ENCODE measurements at regions not wholly inside any gene's neighbourhood (a gene's known extent, or its start where the extent isn't known, plus 50 kb on each side); places are given as distances from the start of the nearest gene placed in this dataset.
"Not testable (repeated sequence)": the region's sequence is repeated elsewhere in the genome, so short reads cannot be mapped to it uniquely, and the experiment has no call there.

- 92% methylated on average over 2 of the region's 15 CpGs for WGBS (ENCODE audit: insufficient coverage)
- H3K4me1 Mint-ChIP-seq = no peaks in the 10 kb centered on the region
- DNase-seq (peak in 1 of 35 experiments; percentile 18), ATAC-seq (replicated peaks in 1 of 4) (no peak)
- Histone ChIP-seq H3K4me3 (ENCODE audit: control insufficient read depth in 1 of 2, extremely low read depth in 1 of 2, low read length in 1 of 2) (no peak overlapping the region), H3K36me3 (ENCODE audit: control insufficient read depth in 2 of 2, extremely low read depth in 1 of 2, insufficient read depth in 1 of 2, low read length in 1 of 2) (no peaks in the 10 kb centered on the region), H3K9me3 (no peaks in the 10 kb centered on the region), H3K27me3 (replicated peaks in 1 of 2; ENCODE audit: control insufficient read depth in 2 of 2, extremely low read depth in 1 of 2, insufficient read depth in 2 of 2, low read length in 1 of 2) (peaks cover 0 to 7% of the 10 kb centered on the region in 2 experiments), H3K4me1 (ENCODE audit: control insufficient read depth in 1 of 2, extremely low read depth in 1 of 2, insufficient read depth in 2 of 2, low read length in 2 of 2) (no peaks in the 10 kb centered on the region), H3K27ac (ENCODE audit: low read length) (no peak overlapping the region)
- ChIA-PET POLR2A (no interaction called here), CTCF (no interaction called here)
- H3K27ac Mint-ChIP-seq = no peak overlapping the region
- H3K27me3 Mint-ChIP-seq = no peaks in the 10 kb centered on the region
- no peak overlapping the region for H3K4me3 Mint-ChIP-seq
- no peaks in the 10 kb centered on the region for H3K36me3 Mint-ChIP-seq
- no peaks in the 10 kb centered on the region for H3K9me3 Mint-ChIP-seq
Measured at GRCh38 chr2:111671426-111672150, 212.4 kb downstream of the ANAPC1 start.

DNA sequence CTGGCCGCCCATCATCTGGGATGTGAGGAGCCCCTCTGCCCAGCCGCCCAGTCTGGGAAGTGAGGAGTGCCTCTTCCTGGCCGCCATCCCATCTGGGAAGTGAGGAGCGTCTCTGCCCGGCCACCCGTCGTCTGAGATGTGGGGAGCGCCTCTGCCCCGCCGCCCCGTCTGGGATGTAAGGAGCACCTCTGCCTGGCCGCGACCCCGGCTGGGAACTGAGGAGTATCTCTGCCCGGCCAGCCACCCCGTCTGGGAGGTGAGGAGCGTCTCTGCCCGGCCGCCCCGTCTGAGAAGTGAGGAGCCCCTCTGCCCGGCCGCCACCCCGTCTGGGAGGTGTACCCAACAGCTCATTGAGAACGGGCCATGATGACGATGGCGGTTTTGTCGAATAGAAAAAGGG is 211.4 kb downstream of the ANAPC1 start:
- H3K4me3 ChIP-seq (ENCODE audit: control insufficient read depth in 1 of 2, extremely low read depth in 1 of 2, low read length in 1 of 2); ATAC-seq (replicated peaks in 1 of 4); H3K4me1 Mint-ChIP-seq; H3K4me3 Mint-ChIP-seq; DNase-seq; H3K36me3 ChIP-seq (ENCODE audit: control insufficient read depth in 2 of 2, extremely low read depth in 1 of 2, insufficient read depth in 1 of 2, low read length in 1 of 2); H3K9me3 ChIP-seq; H3K27ac ChIP-seq (ENCODE audit: low read length); H3K27me3 ChIP-seq (replicated peaks in 1 of 2; ENCODE audit: control insufficient read depth in 2 of 2, extremely low read depth in 1 of 2, insufficient read depth in 2 of 2, low read length in 1 of 2); H3K27ac Mint-ChIP-seq; CTCF ChIA-PET; H3K4me1 ChIP-seq (ENCODE audit: control insufficient read depth in 1 of 2, extremely low read depth in 1 of 2, insufficient read depth in 2 of 2, low read length in 2 of 2); POLR2A ChIA-PET; H3K27me3 Mint-ChIP-seq; H3K36me3 Mint-ChIP-seq; H3K9me3 Mint-ChIP-seq: not testable (repeated sequence)
- WGBS (ENCODE audit: insufficient coverage) = 95% methylated on average over 4 of the region's 27 CpGs

GRCh38 chr2:111673526-111673925 is 210.5 kb downstream of the ANAPC1 start:
- CTCF ChIA-PET = no interaction called here
- H3K4me1 Mint-ChIP-seq = peaks cover 0 to under 1% (median 0%) of the 10 kb centered on the region in 3 donors
- H3K9me3 Mint-ChIP-seq = no peaks in the 10 kb centered on the region
- no peak overlapping the region for H3K4me3 Mint-ChIP-seq
- no peak overlapping the region for H3K27ac Mint-ChIP-seq
- WGBS (ENCODE audit: insufficient coverage) = no CpG with 5 or more reads among the region's 4 CpGs
- Histone ChIP-seq H3K36me3 (ENCODE audit: control insufficient read depth in 2 of 2, extremely low read depth in 1 of 2, insufficient read depth in 1 of 2, low read length in 1 of 2) (no peaks in the 10 kb centered on the region), H3K4me1 (ENCODE audit: control insufficient read depth in 1 of 2, extremely low read depth in 1 of 2, insufficient read depth in 2 of 2, low read length in 2 of 2) (no peaks in the 10 kb centered on the region), H3K9me3 (no peaks in the 10 kb centered on the region), H3K27me3 (replicated peaks in 1 of 2; ENCODE audit: control insufficient read depth in 2 of 2, extremely low read depth in 1 of 2, insufficient read depth in 2 of 2, low read length in 1 of 2) (peaks cover 0 to 10% of the 10 kb centered on the region in 2 experiments), H3K4me3 (ENCODE audit: control insufficient read depth in 1 of 2, extremely low read depth in 1 of 2, low read length in 1 of 2) (no peak overlapping the region), H3K27ac (ENCODE audit: low read length) (no peak overlapping the region)
- DNase-seq (no peak), ATAC-seq (replicated peaks in 1 of 4) (no peak)
- no peaks in the 10 kb centered on the region for H3K36me3 Mint-ChIP-seq
- H3K27me3 Mint-ChIP-seq = no peaks in the 10 kb centered on the region
- POLR2A ChIA-PET = no interaction called here

DNA sequence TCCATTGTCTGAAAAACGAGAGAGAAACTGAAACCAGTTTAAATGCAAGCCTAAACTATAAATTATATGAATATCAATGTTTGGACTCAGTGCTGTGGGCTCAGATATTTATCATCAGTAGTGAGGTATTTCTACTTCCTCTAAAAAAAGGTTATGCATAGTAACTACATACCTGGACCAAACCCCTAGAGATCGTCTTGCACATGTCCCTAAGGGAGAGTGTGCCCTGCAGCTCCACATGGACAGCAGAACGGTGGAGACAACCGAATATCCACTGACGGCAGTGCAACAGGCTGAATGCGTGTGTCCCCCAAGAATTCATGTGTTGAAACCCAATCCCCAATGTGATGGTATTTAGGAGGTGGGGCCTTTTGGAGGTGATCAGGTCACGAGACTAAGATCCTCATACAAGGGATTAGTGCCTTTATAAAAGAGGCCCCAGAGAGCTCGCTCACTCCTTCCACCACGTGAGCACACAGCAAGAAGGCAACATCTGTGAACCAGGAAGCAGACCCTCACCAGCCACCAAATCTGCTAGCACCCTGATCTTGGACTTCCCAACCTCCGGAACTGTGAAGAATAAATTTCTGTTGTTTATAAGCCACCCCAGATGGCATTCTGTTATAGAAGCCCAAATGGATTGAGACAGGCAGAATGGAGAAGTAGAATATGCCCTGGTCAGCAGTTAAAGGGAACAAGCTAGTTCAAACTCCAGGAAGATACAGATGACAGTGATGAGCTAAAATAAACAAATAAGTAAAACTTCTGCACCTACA is 208.4 kb downstream of the ANAPC1 start:
- DNase-seq (no peak), ATAC-seq (replicated peaks in 1 of 4) (no peak)
- ChIA-PET POLR2A (no interaction called here), CTCF (no interaction called here)
- Mint-ChIP-seq H3K4me1 (peaks cover 0 to 3% (median 0%) of the 10 kb centered on the region in 3 donors), H3K27ac (no peak overlapping the region), H3K9me3 (no peaks in the 10 kb centered on the region), H3K36me3 (no peaks in the 10 kb centered on the region), H3K27me3 (no peaks in the 10 kb centered on the region), H3K4me3 (no peak overlapping the region)
- Histone ChIP-seq H3K9me3 (no peaks in the 10 kb centered on the region), H3K36me3 (ENCODE audit: control insufficient read depth in 2 of 2, extremely low read depth in 1 of 2, insufficient read depth in 1 of 2, low read length in 1 of 2) (no peaks in the 10 kb centered on the region), H3K27me3 (replicated peaks in 1 of 2; ENCODE audit: control insufficient read depth in 2 of 2, extremely low read depth in 1 of 2, insufficient read depth in 2 of 2, low read length in 1 of 2) (peaks cover 0 to 13% of the 10 kb centered on the region in 2 experiments), H3K4me3 (ENCODE audit: control insufficient read depth in 1 of 2, extremely low read depth in 1 of 2, low read length in 1 of 2) (no peak overlapping the region), H3K4me1 (ENCODE audit: control insufficient read depth in 1 of 2, extremely low read depth in 1 of 2, insufficient read depth in 2 of 2, low read length in 2 of 2) (no peaks in the 10 kb centered on the region), H3K27ac (ENCODE audit: low read length) (no peak overlapping the region)
- WGBS (ENCODE audit: insufficient coverage) = 83% methylated on average over 2 of the region's 10 CpGs

GRCh38 chr2:111676291-111676822 is 207.6 kb downstream of the ANAPC1 start:
- Mint-ChIP-seq H3K9me3 (no peaks in the 10 kb centered on the region), H3K4me3 (no peak overlapping the region)
- H3K9me3 ChIP-seq = no peaks in the 10 kb centered on the region

GRCh38 chr2:111678161-111678560 is 205.8 kb downstream of the ANAPC1 start:
- no peaks in the 10 kb centered on the region for H3K36me3 Mint-ChIP-seq
- Histone ChIP-seq H3K9me3 (no peaks in the 10 kb centered on the region), H3K36me3 (ENCODE audit: control insufficient read depth in 2 of 2, extremely low read depth in 1 of 2, insufficient read depth in 1 of 2, low read length in 1 of 2) (no peaks in the 10 kb centered on the region), H3K27me3 (replicated peaks in 1 of 2; ENCODE audit: control insufficient read depth in 2 of 2, extremely low read depth in 1 of 2, insufficient read depth in 2 of 2, low read length in 1 of 2) (peaks cover 0 to 9% of the 10 kb centered on the region in 2 experiments), H3K4me1 (ENCODE audit: control insufficient read depth in 1 of 2, extremely low read depth in 1 of 2, insufficient read depth in 2 of 2, low read length in 2 of 2) (no peaks in the 10 kb centered on the region), H3K4me3 (ENCODE audit: control insufficient read depth in 1 of 2, extremely low read depth in 1 of 2, low read length in 1 of 2) (no peak overlapping the region), H3K27ac (ENCODE audit: low read length) (no peak overlapping the region)
- H3K27me3 Mint-ChIP-seq = no peaks in the 10 kb centered on the region
- ChIA-PET POLR2A (no interaction called here), CTCF (interaction anchor here (0.6 kb wide), 2 partner anchors 16 to 53 kb away, joined by 4 to 5 read pairs; no protein-coding TSS in a partner anchor)
- no peaks in the 10 kb centered on the region for H3K9me3 Mint-ChIP-seq
- peaks cover 0 to 3% (median 0%) of the 10 kb centered on the region in 3 donors for H3K4me1 Mint-ChIP-seq
- no peak overlapping the region for H3K4me3 Mint-ChIP-seq
- DNase-seq = no peak
- no peak for ATAC-seq (replicated peaks in 1 of 4)
- WGBS (ENCODE audit: insufficient coverage) = 25% methylated on average over 2 of the region's 7 CpGs
- H3K27ac Mint-ChIP-seq = no peak overlapping the region

More at GRCh38 chr2:111676291-111676822, 207.6 kb downstream of the ANAPC1 start:
- Mint-ChIP-seq H3K36me3 (no peaks in the 10 kb centered on the region), H3K4me1 (peaks cover 0 to 3% (median 0%) of the 10 kb centered on the region in 3 donors), H3K27ac (no peak overlapping the region), H3K27me3 (no peaks in the 10 kb centered on the region)
- POLR2A ChIA-PET = no interaction called here
- Histone ChIP-seq H3K4me1 (ENCODE audit: control insufficient read depth in 1 of 2, extremely low read depth in 1 of 2, insufficient read depth in 2 of 2, low read length in 2 of 2) (no peaks in the 10 kb centered on the region), H3K27me3 (replicated peaks in 1 of 2; ENCODE audit: control insufficient read depth in 2 of 2, extremely low read depth in 1 of 2, insufficient read depth in 2 of 2, low read length in 1 of 2) (peaks cover 0 to 13% of the 10 kb centered on the region in 2 experiments), H3K27ac (ENCODE audit: low read length) (no peak overlapping the region), H3K4me3 (ENCODE audit: control insufficient read depth in 1 of 2, extremely low read depth in 1 of 2, low read length in 1 of 2) (no peak overlapping the region), H3K36me3 (ENCODE audit: control insufficient read depth in 2 of 2, extremely low read depth in 1 of 2, insufficient read depth in 1 of 2, low read length in 1 of 2) (no peaks in the 10 kb centered on the region)
- no peak for ATAC-seq (replicated peaks in 1 of 4)
- CTCF ChIA-PET = no interaction called here
- no peak for DNase-seq
- WGBS (ENCODE audit: insufficient coverage) = 43% methylated on average over 1 of the region's 4 CpGs

Data from T-cell (primary cell).